ENCODE measurements at regions not wholly inside any gene's neighbourhood (a gene's known extent, or its start where the extent isn't known, plus 50 kb on each side); places are given as distances from the start of the nearest gene placed in this dataset.
"Not testable (repeated sequence)": the region's sequence is repeated elsewhere in the genome, so short reads cannot be mapped to it uniquely, and the experiment has no call there.

DNA sequence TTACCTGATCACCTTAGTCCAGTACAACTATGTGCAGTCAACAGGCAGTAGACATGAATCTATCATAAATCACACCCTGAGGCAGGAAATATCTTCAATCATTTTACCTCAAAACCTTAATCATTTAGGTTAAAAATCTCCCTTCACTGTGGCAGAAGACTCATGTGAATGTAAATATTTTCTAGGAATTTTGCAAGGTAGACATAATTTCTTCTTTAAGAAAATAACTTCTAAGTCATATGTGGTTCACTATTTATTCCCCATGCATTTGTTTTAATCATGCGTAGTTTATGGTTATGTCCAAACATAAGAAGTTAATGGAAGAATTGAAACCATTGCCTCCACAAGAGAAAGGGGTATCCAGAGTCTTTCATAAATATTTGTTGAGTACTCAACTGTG is 97.0 kb downstream of the HMHB1 start:
- DNase-seq, result no peak

DNA sequence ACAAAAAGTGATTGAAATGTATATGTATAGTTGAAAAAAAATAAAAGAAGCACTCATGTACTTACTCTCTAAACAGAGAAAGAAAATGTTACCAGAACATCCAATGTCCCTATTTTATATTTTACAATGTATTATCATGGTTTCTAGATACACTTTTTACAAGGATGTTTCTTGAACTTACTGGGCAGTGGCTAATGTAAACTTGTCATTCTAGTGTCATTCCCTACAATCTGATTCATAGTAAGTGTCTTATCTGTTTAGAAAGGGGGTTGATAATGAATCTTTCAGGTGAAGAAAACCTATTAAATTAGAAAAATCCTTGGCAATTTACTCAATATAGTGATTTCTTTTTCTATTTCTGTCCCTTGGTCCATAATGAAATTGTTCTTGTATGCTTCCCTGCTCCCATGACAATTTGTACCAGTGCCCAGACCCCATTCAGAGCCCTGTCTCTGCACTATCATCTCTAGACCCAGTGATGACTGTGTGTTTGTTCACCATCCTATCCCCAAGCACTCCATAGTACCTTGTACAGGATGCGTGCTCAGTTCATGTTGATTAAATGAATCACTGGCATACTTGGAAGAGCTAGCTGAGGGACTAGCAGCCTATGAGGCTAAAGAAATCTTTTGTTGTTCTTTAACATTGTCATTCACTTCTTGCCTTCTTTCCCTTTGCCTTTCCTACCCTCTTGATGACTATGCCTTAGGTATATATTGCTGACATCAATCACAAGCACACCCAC is 101.2 kb downstream of the HMHB1 start:
- DNase-seq, result no peak

DNA sequence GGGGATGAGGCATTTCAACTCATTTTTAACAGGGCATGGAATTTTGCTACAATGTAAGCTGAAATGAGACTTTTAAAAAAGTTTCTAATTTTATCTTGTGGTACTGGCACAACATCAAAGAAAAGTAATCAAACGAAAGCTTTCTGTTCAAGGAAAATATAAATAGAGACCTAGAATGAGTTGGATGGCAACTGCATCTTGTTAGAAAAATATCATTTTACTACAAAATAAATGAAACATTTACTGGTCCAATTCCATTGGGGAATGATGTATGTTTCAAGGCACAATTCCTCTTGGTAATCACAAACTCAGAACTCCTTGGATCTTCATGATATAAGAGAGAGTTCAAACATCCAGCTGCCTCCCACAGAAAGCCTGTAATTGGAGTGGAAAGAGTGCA is 102.8 kb downstream of the HMHB1 start:
- DNase-seq, result peak; percentile 7

DNA sequence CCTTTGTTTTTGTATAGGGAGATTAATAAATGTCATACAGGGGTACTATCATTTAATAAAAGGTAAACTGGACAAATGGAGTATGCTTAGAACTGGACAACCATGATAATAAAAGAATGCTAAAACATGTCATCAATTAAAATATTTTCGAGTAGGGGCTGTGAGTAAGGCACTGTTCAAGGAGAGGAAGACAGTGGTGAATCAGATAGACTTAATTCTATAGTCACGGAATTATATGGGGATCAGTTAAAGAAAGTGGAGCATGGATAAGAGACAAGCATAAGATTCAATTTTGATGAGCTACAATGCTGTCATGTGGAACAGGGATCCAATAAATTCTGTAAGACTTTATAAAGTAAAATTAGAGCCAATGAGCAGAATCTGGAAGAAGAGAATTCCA is 104.5 kb downstream of the HMHB1 start:
- no peak for DNase-seq

DNA sequence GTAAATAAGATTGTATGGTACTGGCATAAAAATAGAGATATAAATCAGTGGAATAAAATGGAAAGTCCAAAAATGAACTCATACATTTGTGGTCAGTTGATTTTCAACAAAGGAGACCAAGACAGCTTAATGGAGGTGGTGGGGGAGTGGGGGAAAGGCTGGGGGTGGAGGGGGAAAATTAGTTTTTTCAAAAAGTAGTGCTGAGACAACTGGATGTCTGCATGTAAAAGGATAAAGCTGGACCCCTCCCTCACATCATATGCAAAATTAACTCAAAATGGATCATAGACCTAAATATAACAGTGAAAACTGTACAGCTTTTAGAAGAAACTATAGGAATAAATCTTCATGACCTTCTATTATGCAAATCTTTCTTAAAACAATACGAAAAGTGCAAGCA is 107.0 kb downstream of the HMHB1 start:
- DNase-seq, result no peak

DNA sequence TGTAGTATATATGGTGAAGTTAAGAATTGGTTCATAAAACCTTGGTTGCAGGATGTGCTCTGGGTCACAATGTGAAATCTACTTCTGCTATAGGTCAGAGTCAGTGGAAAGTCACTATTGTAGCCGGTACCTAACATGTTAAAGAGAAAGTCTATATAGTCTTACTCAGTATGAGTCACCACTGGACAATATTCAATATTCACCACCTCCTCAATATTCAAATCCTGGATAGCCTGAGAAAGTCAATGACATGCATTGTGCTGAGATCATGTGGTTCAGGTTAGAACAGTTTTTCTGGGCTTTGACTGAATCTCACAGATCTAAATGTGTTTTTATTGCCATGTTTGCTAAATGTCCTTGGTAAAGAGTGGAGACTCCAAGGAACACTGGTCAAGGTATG is 108.8 kb downstream of the HMHB1 start:
- DNase-seq, result no peak

DNA sequence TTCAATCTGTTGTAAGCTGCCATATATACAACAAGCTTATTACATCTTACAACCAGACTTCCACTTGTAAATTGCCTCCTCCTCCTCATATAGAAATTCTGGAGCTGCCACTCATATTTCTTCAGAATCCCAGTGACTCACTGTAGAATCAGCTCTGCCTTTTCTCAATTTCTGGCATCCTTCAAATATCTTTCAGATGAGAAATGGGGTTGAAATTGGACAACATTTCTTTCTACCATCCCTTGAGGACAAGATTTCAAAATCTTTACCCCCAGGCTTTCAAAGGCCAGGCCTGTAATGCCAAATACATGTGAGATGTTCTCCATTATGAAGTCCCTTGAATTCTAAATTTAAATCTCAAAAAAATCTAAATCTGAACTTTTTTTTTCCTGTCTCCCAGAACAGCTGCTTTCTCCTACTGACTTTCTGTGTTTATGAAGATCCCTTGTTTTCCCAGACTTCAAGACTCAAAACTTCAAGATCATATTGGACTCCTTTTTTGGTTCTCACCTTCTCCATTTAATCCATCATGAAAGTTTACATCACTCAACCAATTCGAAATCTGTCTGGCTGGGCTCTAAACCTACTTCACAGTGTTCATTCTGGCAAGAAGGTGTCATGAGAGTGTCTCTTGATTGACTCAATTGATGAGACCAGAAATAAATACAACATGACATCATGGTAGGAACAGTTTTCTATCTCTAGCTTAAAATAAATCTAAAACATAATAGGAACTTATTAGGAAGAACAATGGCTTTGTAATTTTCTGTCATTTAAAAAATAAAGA is 109.8 kb downstream of the HMHB1 start:
- no peak for DNase-seq

DNA sequence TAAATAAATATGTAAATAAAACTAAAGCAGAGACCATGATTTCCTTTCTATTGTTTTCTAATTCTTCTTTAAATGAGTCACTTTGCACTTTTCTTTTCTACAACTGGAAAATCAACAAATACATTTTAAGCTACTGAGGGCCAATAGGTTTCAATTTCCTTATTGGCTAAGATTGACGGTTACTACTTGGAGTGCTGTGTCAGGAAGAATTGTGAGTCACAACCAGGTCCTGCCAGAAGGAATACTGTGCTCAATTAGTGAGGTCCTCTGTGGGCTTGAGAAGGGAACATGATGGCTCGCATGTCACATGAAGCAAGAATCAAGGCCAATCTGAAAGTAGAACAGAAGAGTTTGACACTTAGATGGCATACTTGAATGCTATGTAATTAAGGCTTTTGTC is 110.8 kb downstream of the HMHB1 start:
- no peak for DNase-seq

DNA sequence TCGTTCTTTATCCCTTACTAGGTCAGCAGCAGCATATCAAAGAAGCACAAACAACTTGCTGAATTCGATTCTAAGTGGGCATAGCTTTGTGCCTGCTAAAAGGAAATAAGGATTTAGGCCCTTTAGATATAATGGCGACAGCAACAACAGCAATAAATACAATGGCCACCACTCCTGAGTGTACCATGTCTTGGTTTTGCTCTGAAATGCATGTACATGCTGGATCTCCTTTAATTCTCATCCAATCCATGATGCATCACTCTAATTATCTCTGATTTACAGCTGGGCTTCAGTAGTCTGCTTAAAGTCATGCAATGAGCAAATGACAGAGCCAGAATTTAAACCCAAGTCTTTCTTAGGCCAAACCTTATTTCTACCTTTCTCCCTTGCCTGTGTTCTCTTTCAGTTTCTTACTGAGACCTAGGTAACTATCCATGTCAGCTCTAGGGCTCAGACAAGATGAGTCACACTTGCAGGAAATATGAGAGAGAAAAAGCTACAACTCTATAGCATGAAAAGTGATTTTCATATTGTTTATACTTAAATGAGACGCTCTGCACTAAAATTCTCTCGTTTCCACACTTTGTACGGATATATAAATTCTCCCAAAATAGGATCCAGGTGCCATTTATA is 111.8 kb downstream of the HMHB1 start:
- no peak for DNase-seq

DNA sequence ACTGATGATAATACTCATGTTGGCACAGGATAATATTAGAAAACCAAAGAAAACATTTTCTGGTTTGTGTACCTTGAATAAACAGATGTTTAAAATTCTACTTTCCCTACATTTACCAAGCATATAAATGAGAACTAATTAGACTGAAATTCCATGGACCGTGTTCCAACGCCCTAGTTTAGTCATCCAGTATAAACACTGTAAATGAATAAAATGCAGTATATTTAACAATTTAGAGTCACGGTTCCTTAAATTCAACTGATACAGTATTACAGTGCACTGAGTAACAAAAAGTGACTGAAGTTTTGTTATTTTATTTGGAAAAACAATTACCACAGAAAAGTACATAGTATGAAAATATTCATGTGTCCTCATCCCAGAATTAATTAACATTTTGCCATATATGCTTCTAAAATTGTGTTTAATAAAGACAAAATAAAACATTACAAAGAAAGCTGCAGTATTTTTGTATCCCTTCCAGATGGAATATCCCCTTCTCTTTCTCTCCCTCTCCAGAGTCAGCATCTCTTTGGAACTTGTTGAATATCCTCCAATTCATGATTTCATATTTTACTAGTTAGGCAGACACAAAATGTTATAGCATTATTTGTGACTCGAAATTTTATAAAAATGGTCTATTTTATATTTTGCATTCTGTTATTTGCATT is 112.5 kb downstream of the HMHB1 start:
- DNase-seq, result no peak

DNA sequence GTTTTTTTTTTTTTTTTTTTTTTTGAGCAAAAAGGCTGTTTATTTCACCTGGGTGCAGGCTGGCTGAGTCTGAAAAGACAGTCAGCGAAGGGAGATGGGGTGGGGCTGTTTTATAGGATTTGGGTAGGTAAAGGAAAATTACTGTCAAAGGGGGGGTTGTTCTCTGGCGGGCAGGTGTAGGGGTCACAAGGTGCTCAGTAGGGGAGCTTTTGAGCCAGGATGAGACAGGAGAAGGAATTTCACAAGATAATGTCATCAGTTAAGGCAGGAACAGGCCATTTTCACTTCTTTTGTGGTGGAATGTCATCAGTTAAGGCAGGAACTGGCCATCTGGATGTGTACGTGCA is 113.0 kb downstream of the HMHB1 start:
- not testable (repeated sequence) for DNase-seq

DNA sequence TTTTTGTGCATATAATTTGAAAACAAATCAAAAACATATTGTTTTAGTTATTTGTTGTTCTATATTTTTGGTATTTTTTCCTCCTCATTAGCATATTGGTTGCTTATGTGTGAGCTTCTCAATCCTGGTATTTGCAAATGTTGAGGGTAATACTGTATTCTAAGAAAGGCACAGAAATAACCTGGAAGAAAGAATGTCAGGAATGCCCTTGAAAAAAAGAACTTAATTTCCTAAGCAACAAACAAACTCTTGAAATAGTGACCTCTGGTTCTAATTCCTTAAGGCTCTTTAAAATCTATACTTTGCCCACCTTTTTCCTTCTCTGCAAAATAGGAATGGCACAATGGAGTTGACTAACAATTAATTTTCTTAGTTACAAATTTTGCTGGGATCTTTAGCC is 117.5 kb downstream of the HMHB1 start:
- no peak for DNase-seq

DNA sequence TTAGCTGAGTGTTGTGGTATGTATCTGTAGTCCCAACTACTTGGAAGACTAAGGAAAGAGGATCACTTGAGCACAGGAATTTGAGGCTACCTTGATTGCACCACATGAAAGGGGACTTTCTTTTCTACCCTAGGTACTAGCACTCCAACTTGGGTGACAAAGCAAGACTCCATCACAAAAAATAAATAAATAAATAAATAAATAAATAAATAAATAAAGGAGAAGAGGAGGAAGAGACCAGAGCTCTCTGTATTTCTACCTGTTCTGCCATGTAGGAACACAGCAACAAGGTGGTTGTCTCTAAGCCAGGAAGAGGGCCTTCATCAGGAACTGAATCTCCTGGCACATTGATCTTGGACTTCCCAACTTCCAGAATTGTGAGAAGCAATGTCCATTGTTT is 118.6 kb downstream of the HMHB1 start:
- no peak for DNase-seq

DNA sequence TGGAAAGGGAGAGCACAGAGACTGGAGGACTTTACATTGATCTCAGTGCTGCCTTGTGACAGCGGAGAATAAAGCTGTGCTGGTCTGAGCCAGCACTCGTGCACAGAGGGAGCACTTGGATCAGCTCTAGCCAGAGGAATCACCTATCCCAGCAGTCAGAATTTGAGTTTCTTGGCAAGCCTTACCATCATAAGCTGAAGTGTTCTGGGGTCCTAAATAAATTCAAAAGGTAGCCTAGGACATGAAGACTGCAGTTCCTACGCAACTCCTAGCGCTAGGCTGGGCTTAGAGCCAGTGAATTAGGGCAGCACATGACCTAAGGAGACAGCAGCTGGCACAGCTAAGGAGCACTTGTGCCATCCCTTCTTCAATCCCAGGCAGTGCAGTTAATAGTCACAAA is 119.5 kb downstream of the HMHB1 start:
- no peak for DNase-seq

DNA sequence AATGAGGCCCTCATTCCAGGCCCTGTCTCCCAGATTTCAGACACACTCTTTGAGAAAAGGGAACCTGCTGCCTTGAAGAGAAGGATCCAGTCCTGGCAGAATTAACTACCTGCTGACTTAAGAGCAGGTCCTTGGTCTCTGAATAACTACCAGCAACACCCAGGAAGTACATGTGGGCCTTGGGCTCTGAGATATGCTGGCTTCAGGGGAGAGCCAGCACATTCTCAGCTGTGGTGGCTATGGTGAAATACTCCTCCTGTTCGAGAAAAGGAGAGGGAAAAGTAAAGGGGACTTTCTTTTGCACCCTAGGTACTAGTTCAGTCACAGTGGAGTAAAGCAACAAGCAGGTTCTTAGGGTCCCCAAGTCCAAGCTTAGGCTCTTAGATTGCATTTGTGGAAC is 120.0 kb downstream of the HMHB1 start:
- DNase-seq, result no peak

DNA sequence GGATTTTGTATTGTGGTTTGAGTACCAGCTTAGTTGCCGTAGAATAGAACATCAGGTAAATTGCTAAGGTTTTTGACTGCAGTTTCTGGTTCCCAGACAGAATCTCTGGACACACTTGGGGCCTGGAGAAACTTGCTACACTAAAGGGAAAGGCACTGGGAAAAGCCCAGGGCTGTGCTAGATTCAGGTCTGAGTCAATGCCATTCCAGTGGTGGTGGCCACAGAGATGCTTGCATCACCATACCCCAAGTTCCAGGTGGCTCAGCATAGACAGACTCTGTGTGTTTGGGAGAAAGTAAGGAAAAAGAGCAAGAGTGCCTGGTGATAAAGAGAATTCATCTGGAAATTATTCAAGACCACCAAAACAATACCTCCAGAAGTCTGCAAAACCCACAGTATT is 120.6 kb downstream of the HMHB1 start:
- DNase-seq, result no peak

DNA sequence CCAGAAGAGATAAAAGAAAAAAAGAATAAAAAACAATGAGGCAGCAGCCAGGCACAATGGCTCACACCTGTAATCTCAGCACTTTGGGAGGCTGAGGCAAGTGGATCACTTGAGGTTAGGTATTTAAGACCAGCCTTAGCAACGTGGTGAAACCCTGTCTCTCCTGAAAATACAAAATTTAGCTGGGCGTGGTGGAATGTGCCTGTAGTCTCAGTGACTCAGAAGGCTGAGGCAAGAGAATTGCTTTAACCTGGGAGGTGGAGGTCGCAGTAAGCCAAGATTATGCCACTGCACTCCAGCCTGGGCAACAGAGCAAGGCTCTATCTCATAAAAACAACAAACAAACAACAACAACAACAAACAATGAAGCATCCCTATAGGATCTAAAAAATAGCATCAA is 121.5 kb downstream of the HMHB1 start:
- DNase-seq, result no peak

DNA sequence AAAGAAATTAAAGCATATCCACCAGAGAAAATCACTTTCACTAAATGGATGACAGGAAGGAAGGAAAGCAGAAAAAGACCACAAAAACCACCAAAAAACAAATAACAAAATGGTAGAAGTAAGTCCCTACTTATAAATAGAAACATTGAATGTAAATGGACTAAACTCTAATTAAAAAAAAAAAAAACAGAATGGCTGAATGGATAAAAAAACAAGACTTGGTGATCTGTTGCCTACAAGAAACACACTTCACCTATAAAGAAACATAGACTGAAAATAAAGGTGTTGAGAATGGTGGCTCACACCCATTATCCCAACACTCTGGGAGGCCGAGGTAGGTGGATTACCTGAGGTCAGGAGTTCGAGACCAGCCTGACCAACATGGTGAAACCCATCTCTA is 122.9 kb downstream of the HMHB1 start:
- no peak for DNase-seq

DNA sequence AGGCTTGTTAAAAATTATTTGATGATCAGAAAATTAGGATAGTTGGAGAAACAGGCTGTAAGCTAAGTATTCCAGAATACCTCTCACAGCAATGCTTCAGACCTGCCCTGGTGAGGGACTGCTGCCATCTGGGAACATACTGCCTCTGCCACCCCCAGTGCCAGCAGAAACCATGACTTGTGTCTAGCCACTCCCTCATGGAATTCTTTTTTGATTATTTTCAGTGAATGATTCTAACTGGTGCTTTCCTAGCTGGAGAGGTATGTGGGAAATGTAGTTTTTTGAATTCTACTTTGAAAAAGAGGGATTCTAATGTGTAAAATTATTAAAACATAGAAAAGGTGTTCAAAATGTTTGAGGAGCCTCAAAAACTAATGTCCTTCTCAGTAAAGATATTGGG is 126.3 kb downstream of the HMHB1 start:
- DNase-seq, result no peak

DNA sequence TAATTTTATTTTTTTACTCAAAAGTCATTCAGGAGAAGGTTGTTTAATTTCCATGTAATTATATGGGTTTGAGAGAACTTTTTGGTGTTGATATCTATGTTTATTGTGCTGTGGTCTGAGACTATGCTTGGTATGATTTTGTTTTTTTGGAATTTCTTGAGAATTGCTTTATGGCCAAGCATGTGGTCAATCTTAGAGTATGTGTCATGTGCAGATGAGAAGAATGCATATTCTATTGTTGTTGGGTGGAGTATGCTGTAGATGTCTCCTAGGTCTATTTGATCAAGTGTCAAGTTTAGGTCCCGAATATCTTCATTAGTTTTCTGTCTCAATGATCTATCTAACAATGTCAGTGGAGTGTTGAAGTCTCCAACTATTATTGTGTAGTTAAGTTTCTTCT is 134.9 kb downstream of the HMHB1 start:
- DNase-seq, result no peak

DNA sequence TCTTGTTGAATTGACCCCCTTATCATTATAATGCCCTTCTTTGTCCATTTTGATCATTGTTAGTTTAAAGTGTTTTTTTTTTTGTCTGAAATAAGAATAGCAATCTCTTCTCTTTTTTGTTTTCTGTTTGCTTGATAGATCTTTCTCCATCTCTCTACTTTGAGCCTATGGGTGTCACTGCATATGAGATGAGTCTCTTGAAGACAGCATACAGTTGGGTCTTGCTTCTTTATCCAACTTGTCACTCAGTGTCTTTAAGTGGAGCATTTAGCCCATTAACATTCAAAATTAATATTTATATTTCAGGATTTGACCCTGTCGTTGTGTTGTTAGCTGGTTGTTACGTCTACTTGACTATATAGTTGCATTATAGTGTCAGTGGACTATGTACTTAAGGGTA is 135.4 kb downstream of the HMHB1 start:
- DNase-seq, result no peak

DNA sequence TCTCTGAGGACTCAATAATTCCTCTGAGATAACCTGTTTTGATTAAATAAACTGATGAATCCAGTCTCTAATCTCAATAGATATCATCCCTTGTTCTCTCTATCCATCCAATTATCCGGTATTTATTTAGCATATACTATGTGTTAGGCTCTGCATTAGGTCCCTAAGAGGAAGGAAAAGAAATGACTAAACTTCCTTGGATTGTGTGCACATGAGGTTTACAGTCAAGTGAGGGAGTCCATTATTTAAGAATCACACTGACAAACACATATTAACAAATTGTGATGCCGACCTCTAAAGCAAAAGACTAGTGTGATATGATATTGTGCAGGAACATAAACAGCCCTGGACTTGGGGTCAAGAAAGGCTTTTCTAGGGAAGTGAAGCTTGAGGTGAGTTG is 140.8 kb downstream of the HMHB1 start:
- DNase-seq, result no peak

DNA sequence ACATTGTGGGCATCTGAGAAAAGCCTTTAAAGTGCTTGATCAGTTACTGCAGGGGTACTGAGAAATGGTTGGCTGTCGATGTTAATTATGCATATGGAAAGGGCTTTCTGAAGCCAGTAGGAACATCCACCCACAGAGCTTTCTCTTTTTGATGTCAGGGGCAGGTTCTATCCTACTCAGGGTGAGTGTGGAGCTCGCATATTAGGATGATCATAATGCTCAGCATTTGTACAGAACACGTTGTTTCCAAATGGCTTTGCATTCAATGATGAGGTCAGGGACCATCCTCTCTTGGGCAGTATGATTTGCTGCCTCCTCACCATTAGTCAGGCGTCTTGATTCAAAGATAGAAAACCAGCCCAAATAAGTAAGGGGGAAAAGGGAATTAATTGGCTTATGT is 141.9 kb downstream of the HMHB1 start:
- DNase-seq, result no peak

All from renal pelvis (tissue), 1 donor.